GM23338 (cell line): ENCODE measurements at regions not wholly inside any gene's neighbourhood (a gene's known extent, or its start where the extent isn't known, plus 50 kb on each side); places are given as distances from the start of the nearest gene placed in this dataset.

Experiments
- ATAC-seq: fragments of 200-7000 bp; cut with Tn5 transposase; 3 replicates; pipeline ENCODE4 v1.9.1; 2020
- DNase-seq: peaks from one replicate; pipeline ENCODE4 v3.0.0-alpha.2; 2015; ENCODE audit warnings: low spot score
- H2AFZ ChIP-seq: fragments of 200-600 bp; sonication (generic); 2 replicates; pipeline ENCODE4 v1.8.0; 2016; ENCODE audit warnings: antibody characterized with exemption, mild to moderate bottlenecking, moderate library complexity
- H3F3A ChIP-seq: fragments of 200-600 bp; sonication (generic); replicated peaks from 2 replicates; pipeline ENCODE4 v1.8.0; 2017; ENCODE audit warnings: antibody characterized with exemption, mixed run types, low read depth
- H3K27ac ChIP-seq: fragments of 200-600 bp; sonication (generic); 2 replicates; pipeline ENCODE4 v1.6.1; 2016; ENCODE audit warnings: low read depth
- H3K27me3 ChIP-seq: fragments of 200-600 bp; sonication (generic); 2 replicates; pipeline ENCODE4 v1.8.0; 2016; ENCODE audit warnings: mild to moderate bottlenecking, mixed run types, moderate library complexity; ENCODE audit not compliant: insufficient read depth
- H3K36me3 ChIP-seq: fragments of 200-600 bp; sonication (generic); 2 replicates; pipeline ENCODE4 v1.8.0; 2016; ENCODE audit warnings: mild to moderate bottlenecking; ENCODE audit not compliant: insufficient read depth
- H3K4me1 ChIP-seq: fragments of 200-600 bp; sonication (generic); 2 replicates; pipeline ENCODE4 v1.8.0; 2016; ENCODE audit warnings: mild to moderate bottlenecking, moderate library complexity; ENCODE audit not compliant: insufficient read depth
- H3K4me2 ChIP-seq: fragments of 200-600 bp; sonication (generic); 2 replicates; pipeline ENCODE4 v1.7.1; 2017; ENCODE audit warnings: mixed run types
- H3K4me3 ChIP-seq: fragments of 200-600 bp; sonication (generic); 2 replicates; pipeline ENCODE4 v1.6.1; 2016; ENCODE audit warnings: mixed run types
- H3K79me2 ChIP-seq: fragments of 200-600 bp; sonication (generic); replicated peaks from 2 replicates; pipeline ENCODE4 v1.8.0; 2017; ENCODE audit warnings: mild to moderate bottlenecking; ENCODE audit not compliant: insufficient read depth
- H3K9me2 ChIP-seq: fragments of 200-600 bp; sonication (generic); 2 replicates; pipeline ENCODE4 v1.8.0; 2017; ENCODE audit not compliant: insufficient read depth
- H4K20me1 ChIP-seq: fragments of 200-600 bp; sonication (generic); replicated peaks from 2 replicates; pipeline ENCODE4 v1.8.0; 2017; ENCODE audit warnings: mild to moderate bottlenecking; ENCODE audit not compliant: insufficient read depth
- H3K27ac Mint-ChIP-seq: 2 replicates; pipeline ENCODE4 v1.8.0; 2020; ENCODE audit warnings: inconsistent platforms, mild to moderate bottlenecking, moderate library complexity, mixed read lengths
- H3K27me3 Mint-ChIP-seq: 3 replicates; pipeline ENCODE4 v1.8.0; 2022; ENCODE audit warnings: low read depth, mild to moderate bottlenecking, moderate library complexity, mixed read lengths, inconsistent platforms; ENCODE audit not compliant: insufficient read depth, poor library complexity
- H3K36me3 Mint-ChIP-seq: 3 replicates; pipeline ENCODE4 v1.8.0; 2021; ENCODE audit warnings: low read depth, mild to moderate bottlenecking, inconsistent platforms, moderate library complexity, mixed read lengths
- H3K4me1 Mint-ChIP-seq: 3 replicates; pipeline ENCODE4 v1.8.0; 2020; ENCODE audit warnings: mild to moderate bottlenecking, inconsistent platforms, mixed read lengths
- H3K4me3 Mint-ChIP-seq: 3 replicates; pipeline ENCODE4 v1.8.0; 2021; ENCODE audit warnings: moderate library complexity, mild to moderate bottlenecking, inconsistent platforms, mixed read lengths
- H3K9me3 Mint-ChIP-seq: 3 replicates; pipeline ENCODE4 v1.8.0; 2020; ENCODE audit warnings: moderate library complexity, mild to moderate bottlenecking, inconsistent platforms, mixed read lengths
- CREB1 ChIP-seq: fragments of 250-450 bp; sonication (Bioruptor Pico); IDR thresholded peaks from 2 replicates; pipeline ENCODE4 v1.5.0; 2020; ENCODE audit warnings: low read depth, mild to moderate bottlenecking, moderate library complexity
- JUNB ChIP-seq: IDR thresholded peaks from one replicate; pipeline ENCODE4 v1.6.1; 2016; ENCODE audit warnings: antibody characterized with exemption; ENCODE audit not compliant: unreplicated experiment
- NANOG ChIP-seq: IDR thresholded peaks from 2 replicates; pipeline ENCODE4 v1.6.1; 2016; ENCODE audit warnings: antibody characterized with exemption, borderline replicate concordance
- POLR2AphosphoS5 ChIP-seq: IDR thresholded peaks from 2 replicates; pipeline ENCODE4 v1.6.1; 2016; ENCODE audit warnings: antibody characterized with exemption, low read depth
- REST ChIP-seq: IDR thresholded peaks from one replicate; pipeline ENCODE4 v1.6.1; 2018; ENCODE audit warnings: antibody characterized with exemption; ENCODE audit not compliant: unreplicated experiment
- ZNF114 ChIP-seq: fragments of 250-450 bp; sonication (Bioruptor Pico); IDR thresholded peaks from 2 replicates; pipeline ENCODE4 v1.5.0; 2020; ENCODE audit warnings: mild to moderate bottlenecking, moderate library complexity
- ZNF462 ChIP-seq: fragments of 250-450 bp; sonication (Bioruptor Pico); IDR thresholded peaks from 2 replicates; pipeline ENCODE4 v1.5.0; 2020; ENCODE audit warnings: mild to moderate bottlenecking, moderate library complexity

GRCh38 chr10:61279400-61279799 is 173.8 kb downstream of the TMEM26 start (continued):
- TF ChIP-seq ZNF462 (CRISPR knock-in tag) (no peak), NANOG (no peak), JUNB (no peak), CREB1 (CRISPR knock-in tag) (no peak), REST (no peak), POLR2AphosphoS5 (no peak)

GRCh38 chr10:61278556-61278955 is 174.6 kb downstream of the TMEM26 start:
- no peaks in the 10 kb centered on the region for H3K9me3 Mint-ChIP-seq
- no peaks in the 10 kb centered on the region for H3F3A ChIP-seq
- H3K4me3 Mint-ChIP-seq = no peak overlapping the region
- H3K27ac ChIP-seq = no peak overlapping the region
- H3K27me3 ChIP-seq = no peaks in the 10 kb centered on the region
- ATAC-seq (no peak), DNase-seq (no peak)
- H3K4me2 ChIP-seq = no peak overlapping the region
- H3K27ac Mint-ChIP-seq = no peak overlapping the region
- H2AFZ ChIP-seq = no peak overlapping the region
- no peak overlapping the region for H3K4me3 ChIP-seq
- no peaks in the 10 kb centered on the region for H3K4me1 Mint-ChIP-seq
- no peaks in the 10 kb centered on the region for H4K20me1 ChIP-seq
- no peaks in the 10 kb centered on the region for H3K79me2 ChIP-seq
- H3K27me3 Mint-ChIP-seq = no peaks in the 10 kb centered on the region
- no peaks in the 10 kb centered on the region for H3K4me1 ChIP-seq
- H3K36me3 Mint-ChIP-seq = no peaks in the 10 kb centered on the region
- H3K36me3 ChIP-seq = no peaks in the 10 kb centered on the region
- H3K9me2 ChIP-seq = peaks cover 10% of the 10 kb centered on the region; the same call in 1 of the 2 replicates
- no peak for TF ChIP-seq JUNB
- no peak for TF ChIP-seq ZNF114 (CRISPR knock-in tag)
- no peak for TF ChIP-seq ZNF462 (CRISPR knock-in tag)
